Suppressor macrophage treated with lipopolysaccharide for 4 hours (primary cell): ENCODE measurements at regions not wholly inside any gene's neighbourhood (a gene's known extent, or its start where the extent isn't known, plus 50 kb on each side); places are given as distances from the start of the nearest gene placed in this dataset.
"Not testable (repeated sequence)": the region's sequence is repeated elsewhere in the genome, so short reads cannot be mapped to it uniquely, and the experiment has no call there.

Source experiments
- DNase-seq: peaks from one replicate; pipeline ENCODE4 v3.0.0-alpha.2; 2020

GRCh38 chr7:25603427-25603740 is 375.1 kb upstream of the NPVF start:
- not testable (repeated sequence) for DNase-seq

GRCh38 chr7:25611196-25611595 is 382.9 kb upstream of the NPVF start:
- no peak for DNase-seq

GRCh38 chr7:25613912-25614311 is 385.6 kb upstream of the NPVF start:
- DNase-seq = no peak

GRCh38 chr7:25614415-25614814 is 386.1 kb upstream of the NPVF start:
- no peak for DNase-seq

- DNase-seq = peak; percentile 10
These were observed 386.7 kb upstream of the NPVF start for GRCh38 chr7:25615003-25615402.

GRCh38 chr7:25615593-25615992 is 387.3 kb upstream of the NPVF start:
- no peak for DNase-seq

- no peak for DNase-seq
These were observed 388.9 kb upstream of the NPVF start for GRCh38 chr7:25617214-25617613.

- DNase-seq = no peak
These were observed 389.4 kb upstream of the NPVF start for GRCh38 chr7:25617673-25618072.

GRCh38 chr7:25619381-25619780 is 391.1 kb upstream of the NPVF start:
- no peak for DNase-seq

- peak; percentile 15 for DNase-seq
These were observed 391.9 kb upstream of the NPVF start for GRCh38 chr7:25619963-25620799.

- DNase-seq = no peak
These were observed 393.7 kb upstream of the NPVF start for GRCh38 chr7:25621993-25622392.

- DNase-seq = no peak
These were observed 394.4 kb upstream of the NPVF start for GRCh38 chr7:25622695-25623094.

- no peak for DNase-seq
These were observed 395.8 kb upstream of the NPVF start for GRCh38 chr7:25624051-25624450.

- no peak for DNase-seq
These were observed 396.5 kb upstream of the NPVF start for GRCh38 chr7:25624833-25625232.

GRCh38 chr7:25625306-25625992 is 397.2 kb upstream of the NPVF start:
- no peak for DNase-seq

- DNase-seq = no peak
These were observed 398.3 kb upstream of the NPVF start for GRCh38 chr7:25626451-25627131.

GRCh38 chr7:25628446-25628845 is 400.2 kb upstream of the NPVF start:
- no peak for DNase-seq

GRCh38 chr7:25632616-25633015 is 404.3 kb upstream of the NPVF start:
- no peak for DNase-seq

- no peak for DNase-seq
These were observed 405.2 kb upstream of the NPVF start for GRCh38 chr7:25633426-25634036.

GRCh38 chr7:25636168-25636567 is 407.9 kb upstream of the NPVF start:
- no peak for DNase-seq

- DNase-seq = no peak
These were observed 408.6 kb upstream of the NPVF start for GRCh38 chr7:25636871-25637283.

- DNase-seq = no peak
These were observed 409.8 kb upstream of the NPVF start for GRCh38 chr7:25638068-25638467.

GRCh38 chr7:25638590-25639244 is 410.4 kb upstream of the NPVF start:
- DNase-seq = no peak
